Right lobe of liver (tissue), 6 donors: ENCODE measurements at regions not wholly inside any gene's neighbourhood (a gene's known extent, or its start where the extent isn't known, plus 50 kb on each side); places are given as distances from the start of the nearest gene placed in this dataset.
A peak's percentile ranks its signal among the peaks of the same experiment; 100 is the strongest.

ENCODE experiments used
- ATAC-seq, 4 donors: fragments of 200-7000 bp; cut with Tn5 transposase; one replicate each; pipeline ENCODE4 v1.9.1; 2020; ENCODE audit warnings: mild to moderate bottlenecking in 4 of 4, moderate library complexity in 4 of 4
- DNase-seq, 3 donors: peaks; one replicate each; pipeline ENCODE4 v3.0.0-alpha.2; 2020
- H3K27ac ChIP-seq, 3 donors: fragments of 200-600 bp; one replicate each; pipeline ENCODE4 v1.8.0; 2022
- H3K27me3 ChIP-seq, 2 donors: fragments of 200-600 bp; one replicate each; pipeline ENCODE4 v1.8.0; 2022
- H3K36me3 ChIP-seq, 4 donors: fragments of 200-600 bp; sonication (generic) in 1 of 4; one replicate each; pipeline versions ENCODE4 v1.5.1 to v1.8.0; 2017 to 2022; ENCODE audit warnings: control low read depth in 1 of 4
- H3K4me1 ChIP-seq, 4 donors: fragments of 200-600 bp; sonication (generic) in 1 of 4; one replicate each; pipeline versions ENCODE4 v1.5.1 to v1.8.0; 2017 to 2022; ENCODE audit warnings: control low read depth in 1 of 4
- H3K4me3 ChIP-seq, 3 donors: fragments of 200-600 bp; one replicate each; pipeline ENCODE4 v1.8.0; 2022
- H3K9me3 ChIP-seq, 4 donors: fragments of 200-600 bp; sonication (generic) in 1 of 4; one replicate each; pipeline versions ENCODE4 v1.5.1 to v1.8.0; 2017 to 2022; ENCODE audit warnings: control low read depth in 1 of 4
- CTCF ChIP-seq, 4 donors: fragments of 200-600 bp in 3 of 4; fragments of 450-650 bp in 1 of 4; IDR thresholded peaks; one replicate each; pipeline versions ENCODE4 v1.5.1 to v1.8.0; 2016 to 2022; ENCODE audit warnings: antibody characterized with exemption in 4 of 4, mild to moderate bottlenecking in 2 of 4
- POLR2A ChIP-seq: fragments of 450-650 bp; IDR thresholded peaks from one replicate; pipeline ENCODE4 v1.6.1; 2017; ENCODE audit warnings: antibody characterized with exemption, mild to moderate bottlenecking
- WGBS: methylation state at CpG from one replicate; pipeline ENCODE4 v1.1.6; 2018; ENCODE audit warnings: low coverage, low lambda C conversion rate; ENCODE audit not compliant: insufficient coverage; ENCODE audit errors: missing lambda C conversion rate; 5-methylcytosine and 5-hydroxymethylcytosine counted together
- intact Hi-C, 2 donors: fragments of 100-400 bp; cut with DNase I; formaldehyde crosslinking; loops; one replicate each; pipeline versions ENCODE4 v1.11.2 to v1.14.1; 2022
- donor health status: DM: no; HTN: yes; CAD: no.
- donor health status: DM: no; HTN: no; CAD: no.
- donor health status: DM: no; HTN: no; CAD: no.
- donor health status: DM: no; HTN: yes; CAD: no.
- donor health status: DM: no; HTN: yes; CAD: no.

GRCh38 chr9:88697764-88698432 lies 162.9 kb downstream of the NXNL2 start:
- no peaks in the 10 kb centered on the region for H3K36me3 ChIP-seq
- no peak overlapping the region for H3K4me3 ChIP-seq
- DNase-seq (no peak), ATAC-seq (peak in 3 of 4 donors; percentile 33 to 41 (median 39))
- intact Hi-C loops = no loop called here
- no peaks in the 10 kb centered on the region for H3K4me1 ChIP-seq
- H3K27ac ChIP-seq = no peak overlapping the region
- 66% methylated on average over 8 of the region's 8 CpGs for WGBS
- TF ChIP-seq POLR2A = no peak
- TF ChIP-seq CTCF (IDR thresholded peaks at IDR 0.05) = no peak
- no peaks in the 10 kb centered on the region for H3K9me3 ChIP-seq
- H3K27me3 ChIP-seq = no peaks in the 10 kb centered on the region

GRCh38 chr9:88702985-88703384 lies 168.0 kb downstream of the NXNL2 start:
- Histone ChIP-seq H3K9me3 (no peaks in the 10 kb centered on the region), H3K27ac (no peak overlapping the region), H3K27me3 (no peaks in the 10 kb centered on the region), H3K4me1 (peaks cover 0 to 4% (median 0%) of the 10 kb centered on the region in 4 donors), H3K4me3 (no peak overlapping the region), H3K36me3 (no peaks in the 10 kb centered on the region)
- ATAC-seq = peak in 2 of 4 donors; percentile 44 to 59
- intact Hi-C loops = no loop called here
- TF ChIP-seq CTCF (IDR thresholded peaks at IDR 0.05) (no peak), POLR2A (no peak)
- 37% methylated on average over 2 of the region's 2 CpGs for WGBS
- DNase-seq = no peak

GRCh38 chr9:88706193-88707113 lies 171.5 kb downstream of the NXNL2 start:
- Histone ChIP-seq H3K9me3 (no peaks in the 10 kb centered on the region), H3K4me3 (no peak overlapping the region), H3K4me1 (peaks cover 0 to 4% (median 0%) of the 10 kb centered on the region in 4 donors), H3K36me3 (no peaks in the 10 kb centered on the region), H3K27me3 (no peaks in the 10 kb centered on the region), H3K27ac (peak overlapping the region in 1 of 3 donors; percentile 59)
- DNase-seq (peak in 1 of 3 donors; percentile 67), ATAC-seq (peak; percentile 67 to 90 (median 80))
- 67% methylated on average over 18 of the region's 38 CpGs for WGBS
- intact Hi-C loops = no loop called here
- TF ChIP-seq POLR2A (no peak), CTCF (IDR thresholded peaks at IDR 0.05) (no peak)

- 91% methylated on average over 2 of the region's 2 CpGs for WGBS
- TF ChIP-seq POLR2A (no peak), CTCF (IDR thresholded peaks at IDR 0.05) (no peak)
- H3K27ac ChIP-seq = no peak overlapping the region
- no peak for DNase-seq
- no peak overlapping the region for H3K4me3 ChIP-seq
- intact Hi-C loops = no loop called here
- H3K36me3 ChIP-seq = no peaks in the 10 kb centered on the region
- peaks cover 0 to 5% (median 2%) of the 10 kb centered on the region in 4 donors for H3K4me1 ChIP-seq
- no peaks in the 10 kb centered on the region for H3K9me3 ChIP-seq
- ATAC-seq = no peak
- H3K27me3 ChIP-seq = no peaks in the 10 kb centered on the region
Measured at GRCh38 chr9:88710449-88710848, 175.5 kb downstream of the NXNL2 start.
